Activated CD4-positive, alpha-beta memory T cell treated with anti-CD3 and anti-CD28 coated beads for 36 hours (primary cell): ENCODE measurements at regions not wholly inside any gene's neighbourhood (a gene's known extent, or its start where the extent isn't known, plus 50 kb on each side); places are given as distances from the start of the nearest gene placed in this dataset.

ENCODE experiments used
- CTCF ChIA-PET: fragments of 350-600 bp; sonication (Branson Sonifier 250); formaldehyde crosslinking; loops from one replicate; lab custom pipeline; 2021; ENCODE audit warnings: antibody characterized with exemption, inconsistent platforms; lab: Charles Lee
- POLR2A ChIA-PET: fragments of 350-600 bp; sonication (Branson Sonifier 250); formaldehyde crosslinking; loops from one replicate; lab custom pipeline; 2021; ENCODE audit warnings: antibody characterized with exemption; lab: Charles Lee
- DNase-seq: peaks from one replicate; pipeline ENCODE4 v3.0.0-alpha.2; 2020
- H3K27ac Mint-ChIP-seq: one replicate; pipeline ENCODE4 v1.8.0; 2021; ENCODE audit warnings: mixed read lengths
- H3K27me3 Mint-ChIP-seq: one replicate; pipeline ENCODE4 v1.8.0; 2021; ENCODE audit warnings: mixed read lengths
- H3K36me3 Mint-ChIP-seq: one replicate; pipeline ENCODE4 v1.8.0; 2021; ENCODE audit warnings: mixed read lengths
- H3K4me1 Mint-ChIP-seq: one replicate; pipeline ENCODE4 v1.8.0; 2021; ENCODE audit warnings: low read depth, mixed read lengths
- H3K4me3 Mint-ChIP-seq: one replicate; pipeline ENCODE4 v1.8.0; 2021; ENCODE audit warnings: mild to moderate bottlenecking, mixed read lengths
- H3K9me3 Mint-ChIP-seq: one replicate; pipeline ENCODE4 v1.8.0; 2021; ENCODE audit warnings: mixed read lengths
- intact Hi-C: fragments of 100-400 bp; cut with micrococcal nuclease; formaldehyde crosslinking; loops from one replicate; pipeline ENCODE4 v1.15.1; 2023

DNA sequence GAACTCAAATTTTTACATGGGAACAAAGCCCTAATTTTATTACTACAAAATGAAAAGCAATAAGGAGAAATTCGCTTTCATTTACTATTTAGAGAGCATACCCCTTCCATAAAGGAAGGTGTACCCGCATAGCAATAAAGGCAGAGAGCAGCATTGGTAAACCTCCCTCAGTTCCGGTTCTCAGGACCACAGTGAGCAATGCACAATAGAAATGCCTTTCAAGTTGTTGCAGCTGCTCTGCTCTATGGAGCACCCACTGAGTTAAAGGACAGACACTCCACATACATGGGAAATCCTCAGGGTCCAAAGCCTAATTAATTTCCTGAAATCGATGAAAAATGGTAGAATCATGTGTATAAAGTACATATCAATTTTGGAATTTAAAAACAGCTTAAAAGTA lies 89.9 kb upstream of the MPDZ start:
- Mint-ChIP-seq H3K4me1 (no peaks in the 10 kb centered on the region), H3K27ac (no peak overlapping the region), H3K36me3 (no peaks in the 10 kb centered on the region), H3K9me3 (no peaks in the 10 kb centered on the region), H3K27me3 (no peaks in the 10 kb centered on the region), H3K4me3 (no peak overlapping the region)
- intact Hi-C loops: no loop called here
- DNase-seq: no peak
- CTCF ChIA-PET: no interaction called here
- POLR2A ChIA-PET: no interaction called here

DNA sequence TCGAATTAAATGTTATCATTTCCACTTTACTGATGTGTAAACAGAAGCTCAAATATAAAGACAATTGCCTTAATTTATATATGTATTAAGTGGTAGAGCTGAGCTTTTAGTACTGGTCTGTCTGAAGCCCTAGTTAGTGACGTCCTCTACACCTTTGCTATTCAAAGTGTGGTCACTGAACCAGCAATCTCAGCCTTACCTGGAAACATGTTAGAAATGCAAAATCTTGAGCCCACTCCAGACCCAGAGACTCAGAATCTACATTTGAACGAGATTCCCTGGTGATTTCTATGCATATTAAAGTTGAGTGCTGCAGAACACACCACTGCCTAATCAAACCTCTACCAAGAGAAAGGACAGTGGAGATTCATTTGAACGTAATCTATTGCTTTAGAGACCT lies 88.3 kb upstream of the MPDZ start:
- Mint-ChIP-seq H3K4me3 (no peak overlapping the region), H3K27me3 (no peaks in the 10 kb centered on the region), H3K36me3 (no peaks in the 10 kb centered on the region), H3K4me1 (no peaks in the 10 kb centered on the region), H3K27ac (no peak overlapping the region), H3K9me3 (no peaks in the 10 kb centered on the region)
- intact Hi-C loops: no loop called here
- POLR2A ChIA-PET: no interaction called here
- no peak for DNase-seq
- CTCF ChIA-PET: no interaction called here

DNA sequence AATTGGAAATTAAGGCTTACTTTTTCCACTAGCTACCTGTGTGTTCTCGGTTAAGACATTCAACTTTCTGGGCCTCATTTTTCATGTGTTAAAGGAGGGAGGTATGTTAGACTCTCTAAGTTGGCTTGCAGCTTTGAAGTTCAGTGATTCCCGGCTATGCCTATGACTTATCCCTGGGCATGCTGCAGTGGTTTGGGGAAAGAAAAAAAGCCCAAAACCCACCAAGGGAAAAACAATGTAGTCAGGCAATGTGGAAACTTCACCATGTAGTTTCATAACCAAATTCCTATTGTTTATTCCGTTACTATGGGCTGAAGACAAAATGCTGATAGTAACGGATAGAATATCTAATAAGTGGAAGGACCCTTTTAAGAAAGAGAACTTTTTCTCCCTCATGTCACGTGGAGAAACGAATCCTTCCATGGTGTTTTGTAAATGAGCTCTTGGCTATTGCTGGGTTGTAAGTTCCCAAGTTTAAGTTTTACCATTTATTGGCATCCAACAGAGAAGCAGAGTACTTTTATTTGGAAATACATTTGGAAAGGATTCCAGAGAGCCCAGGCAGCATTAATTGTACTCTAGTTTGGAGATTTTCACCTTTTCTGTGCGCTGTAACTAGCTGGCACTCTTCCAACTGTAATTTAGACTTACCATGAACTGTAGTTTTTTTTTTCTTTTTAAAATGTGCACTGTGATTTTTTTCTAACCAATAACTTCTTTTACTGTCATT lies 84.9 kb upstream of the MPDZ start:
- ChIA-PET POLR2A (no interaction called here), CTCF (no interaction called here)
- no peak overlapping the region for H3K27ac Mint-ChIP-seq
- H3K4me1 Mint-ChIP-seq: no peaks in the 10 kb centered on the region
- H3K27me3 Mint-ChIP-seq: no peaks in the 10 kb centered on the region
- no peaks in the 10 kb centered on the region for H3K36me3 Mint-ChIP-seq
- no peaks in the 10 kb centered on the region for H3K9me3 Mint-ChIP-seq
- no peak overlapping the region for H3K4me3 Mint-ChIP-seq
- intact Hi-C loops: no loop called here
- no peak for DNase-seq

DNA sequence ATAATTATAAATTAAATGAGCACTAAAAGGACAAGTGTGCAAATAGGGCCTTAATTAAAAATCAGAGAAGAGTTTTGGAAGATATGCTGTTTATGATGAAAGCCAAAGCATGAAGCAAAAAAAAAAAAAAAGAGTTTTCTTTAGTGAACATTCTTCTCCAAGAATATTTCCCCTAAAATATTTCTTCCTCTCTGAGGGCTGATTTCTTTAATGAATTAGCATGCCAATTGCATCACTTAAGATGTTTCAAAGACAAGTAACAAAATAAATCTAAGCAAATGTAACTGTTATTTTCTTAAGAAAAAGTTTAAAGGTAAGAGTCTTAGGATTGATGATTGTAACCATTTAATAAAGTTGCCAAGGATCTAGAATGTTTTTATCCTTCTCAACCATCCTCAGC lies 81.6 kb upstream of the MPDZ start:
- POLR2A ChIA-PET: no interaction called here
- CTCF ChIA-PET: no interaction called here
- H3K27ac Mint-ChIP-seq: no peak overlapping the region
- no peaks in the 10 kb centered on the region for H3K36me3 Mint-ChIP-seq
- intact Hi-C loops: no loop called here
- no peaks in the 10 kb centered on the region for H3K9me3 Mint-ChIP-seq
- no peaks in the 10 kb centered on the region for H3K27me3 Mint-ChIP-seq
- H3K4me1 Mint-ChIP-seq: no peaks in the 10 kb centered on the region
- H3K4me3 Mint-ChIP-seq: no peak overlapping the region
- no peak for DNase-seq

DNA sequence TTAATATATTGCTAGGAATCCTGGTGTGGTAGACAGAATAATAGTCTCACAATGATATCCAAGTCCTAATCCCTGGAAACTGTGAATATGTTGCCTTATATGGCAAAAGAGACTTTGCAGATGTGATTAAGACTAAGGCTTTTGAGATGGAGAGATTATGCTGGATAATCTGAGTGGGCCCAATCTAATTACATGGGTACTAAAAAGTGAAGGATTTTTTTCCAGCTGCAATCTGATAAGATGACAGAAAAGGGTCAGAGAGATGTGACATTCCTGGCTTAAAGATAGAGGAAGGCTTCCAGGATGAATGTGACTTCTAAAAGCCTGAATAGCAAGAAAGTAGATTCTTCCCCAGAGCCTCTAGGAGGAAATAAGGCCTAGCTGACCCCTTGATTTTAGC lies 80.7 kb upstream of the MPDZ start:
- ChIA-PET POLR2A (no interaction called here), CTCF (interaction anchor here (0.6 kb wide), 1 partner anchor 135 kb away, joined by 3 read pairs; no protein-coding TSS in a partner anchor)
- no peaks in the 10 kb centered on the region for H3K9me3 Mint-ChIP-seq
- no peak overlapping the region for H3K4me3 Mint-ChIP-seq
- intact Hi-C loops: no loop called here
- no peaks in the 10 kb centered on the region for H3K27me3 Mint-ChIP-seq
- H3K27ac Mint-ChIP-seq: no peak overlapping the region
- H3K36me3 Mint-ChIP-seq: no peaks in the 10 kb centered on the region
- no peaks in the 10 kb centered on the region for H3K4me1 Mint-ChIP-seq
- DNase-seq: no peak

DNA sequence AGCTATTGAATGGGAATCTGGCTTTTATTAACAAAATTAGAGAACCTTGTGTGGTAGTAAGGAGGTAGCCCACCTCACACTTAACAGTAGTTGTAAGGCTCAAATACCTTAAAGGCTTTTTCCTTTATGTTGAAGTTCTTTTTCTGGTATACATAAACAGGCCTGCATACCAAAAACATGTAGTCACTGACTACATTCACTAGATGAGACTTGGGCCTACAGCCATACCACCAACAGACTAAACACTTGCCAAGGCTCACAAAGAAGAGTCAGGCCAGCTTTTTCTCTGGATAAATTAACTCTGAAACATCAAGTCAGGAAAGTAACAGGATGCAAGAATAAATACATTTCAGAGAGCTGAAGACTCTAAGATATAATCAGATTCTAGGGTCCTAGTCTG lies 78.6 kb upstream of the MPDZ start:
- no peak for DNase-seq
- no peaks in the 10 kb centered on the region for H3K4me1 Mint-ChIP-seq
- CTCF ChIA-PET: no interaction called here
- no peaks in the 10 kb centered on the region for H3K36me3 Mint-ChIP-seq
- H3K27ac Mint-ChIP-seq: no peak overlapping the region
- intact Hi-C loops: no loop called here
- H3K9me3 Mint-ChIP-seq: no peaks in the 10 kb centered on the region
- no peaks in the 10 kb centered on the region for H3K27me3 Mint-ChIP-seq
- POLR2A ChIA-PET: no interaction called here
- H3K4me3 Mint-ChIP-seq: no peak overlapping the region

DNA sequence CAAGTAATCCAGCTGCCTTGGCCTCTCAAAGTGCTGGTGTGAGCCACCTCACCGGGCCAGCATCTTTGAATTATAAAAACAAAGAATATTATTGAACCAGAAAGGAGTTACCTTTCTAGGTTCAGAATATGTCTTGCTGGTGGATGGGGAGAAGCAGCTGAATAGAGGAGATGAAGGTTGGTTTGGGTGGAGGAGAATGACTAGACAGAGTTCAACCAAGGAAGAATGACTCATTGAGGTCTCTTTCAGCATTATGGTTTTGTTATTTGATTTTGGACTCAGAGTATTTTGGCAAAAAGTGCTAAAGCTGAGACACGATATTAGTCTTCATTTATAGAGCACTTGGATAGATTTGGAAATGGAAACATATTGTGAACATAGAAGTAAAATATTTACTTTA lies 75.2 kb upstream of the MPDZ start:
- CTCF ChIA-PET: no interaction called here
- Mint-ChIP-seq H3K9me3 (no peaks in the 10 kb centered on the region), H3K27me3 (no peaks in the 10 kb centered on the region), H3K4me3 (no peak overlapping the region), H3K36me3 (no peaks in the 10 kb centered on the region), H3K27ac (no peak overlapping the region), H3K4me1 (no peaks in the 10 kb centered on the region)
- DNase-seq: no peak
- POLR2A ChIA-PET: no interaction called here
- intact Hi-C loops: loop anchor here (5.0 kb wide), 1 partner anchor 998 kb away; no protein-coding TSS in a partner anchor

DNA sequence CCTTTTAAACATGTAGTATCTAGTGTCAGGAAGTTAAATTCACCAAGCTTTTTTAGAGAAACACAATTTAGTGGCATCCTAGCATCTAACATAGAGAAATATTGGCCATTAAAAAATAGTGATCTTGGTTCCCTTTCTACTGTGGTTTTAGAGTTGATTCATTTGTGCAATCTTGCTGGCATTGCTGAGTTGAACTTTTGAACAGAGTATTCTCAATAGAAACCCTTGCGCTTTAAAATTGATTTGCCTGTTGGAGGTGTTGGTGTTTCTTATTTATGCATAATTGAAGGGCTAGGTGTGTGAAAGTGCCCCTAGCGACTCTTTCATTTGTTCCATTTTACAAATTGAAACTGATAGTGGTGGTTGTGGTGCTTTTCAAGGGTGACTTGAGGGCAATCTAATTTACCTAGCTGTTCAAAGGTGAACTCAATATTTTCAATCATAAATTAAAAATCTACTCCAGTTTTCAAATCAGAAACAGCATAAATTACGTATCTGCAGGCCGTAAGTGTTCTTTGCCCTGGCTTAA lies 73.0 kb upstream of the MPDZ start:
- intact Hi-C loops: loop anchor here (5.0 kb wide), 1 partner anchor 1000 kb away; no protein-coding TSS in a partner anchor
- H3K27ac Mint-ChIP-seq: no peak overlapping the region
- ChIA-PET POLR2A (no interaction called here), CTCF (no interaction called here)
- no peak overlapping the region for H3K4me3 Mint-ChIP-seq
- no peaks in the 10 kb centered on the region for H3K36me3 Mint-ChIP-seq
- no peaks in the 10 kb centered on the region for H3K9me3 Mint-ChIP-seq
- no peaks in the 10 kb centered on the region for H3K4me1 Mint-ChIP-seq
- H3K27me3 Mint-ChIP-seq: no peaks in the 10 kb centered on the region
- DNase-seq: no peak

DNA sequence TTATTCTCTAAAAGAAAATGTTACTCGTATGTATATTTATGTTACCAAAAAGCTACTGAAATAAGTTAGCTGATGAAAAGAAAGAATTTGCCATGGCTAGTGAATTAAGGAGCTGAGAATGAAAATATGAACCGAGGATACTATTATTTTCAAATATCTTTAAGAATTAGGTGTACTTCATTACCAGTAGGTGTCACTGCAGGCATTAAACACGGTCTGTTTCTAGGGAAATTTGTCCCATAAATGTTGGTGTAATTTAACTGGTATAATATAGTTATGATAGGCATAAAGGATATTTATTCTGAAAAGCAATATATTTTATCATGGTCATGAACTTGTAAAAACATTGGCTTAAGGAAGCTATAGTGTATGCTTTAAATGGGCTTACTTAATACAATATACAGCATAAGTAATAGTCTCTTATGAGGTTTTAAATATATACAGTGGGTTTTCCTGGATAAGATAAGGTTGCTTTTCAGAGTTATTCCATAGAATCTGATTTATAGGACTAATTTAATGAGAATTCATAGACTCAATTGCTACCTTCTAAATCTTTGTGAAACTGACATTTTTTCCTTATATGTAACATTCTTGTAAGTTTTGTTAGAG lies 72.4 kb upstream of the MPDZ start:
- no peaks in the 10 kb centered on the region for H3K9me3 Mint-ChIP-seq
- POLR2A ChIA-PET: no interaction called here
- no peaks in the 10 kb centered on the region for H3K36me3 Mint-ChIP-seq
- CTCF ChIA-PET: interaction anchor here (1.1 kb wide), 1 partner anchor 1002 kb away, joined by 3 read pairs; no protein-coding TSS in a partner anchor
- H3K4me1 Mint-ChIP-seq: no peaks in the 10 kb centered on the region
- H3K27ac Mint-ChIP-seq: no peak overlapping the region
- no peaks in the 10 kb centered on the region for H3K27me3 Mint-ChIP-seq
- H3K4me3 Mint-ChIP-seq: no peak overlapping the region
- no peak for DNase-seq
- intact Hi-C loops: loop anchor here (5.0 kb wide), 1 partner anchor 1000 kb away; no protein-coding TSS in a partner anchor

DNA sequence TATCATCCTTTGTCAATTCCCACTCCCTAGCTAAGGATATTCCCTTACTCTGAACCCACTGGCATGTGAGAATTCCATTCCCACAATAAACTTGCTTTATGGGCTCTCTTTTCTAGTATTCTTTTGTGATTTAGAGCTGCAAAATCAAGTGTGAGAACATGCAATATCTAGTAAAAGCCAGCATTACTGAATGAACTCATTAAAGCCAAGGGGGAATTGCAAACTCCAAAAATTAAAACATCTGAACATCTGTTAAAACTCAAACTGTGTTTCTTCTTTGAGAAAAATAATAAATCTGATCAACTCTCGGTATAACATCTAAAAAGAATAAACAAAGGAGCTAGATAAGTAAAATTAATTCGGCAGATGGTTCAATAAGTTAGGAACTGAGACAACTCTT lies 53.1 kb upstream of the MPDZ start:
- Mint-ChIP-seq H3K27me3 (no peaks in the 10 kb centered on the region), H3K36me3 (no peaks in the 10 kb centered on the region), H3K4me3 (no peak overlapping the region), H3K4me1 (no peaks in the 10 kb centered on the region), H3K9me3 (peaks cover 2% of the 10 kb centered on the region), H3K27ac (no peak overlapping the region)
- ChIA-PET POLR2A (no interaction called here), CTCF (no interaction called here)
- intact Hi-C loops: no loop called here
- no peak for DNase-seq

DNA sequence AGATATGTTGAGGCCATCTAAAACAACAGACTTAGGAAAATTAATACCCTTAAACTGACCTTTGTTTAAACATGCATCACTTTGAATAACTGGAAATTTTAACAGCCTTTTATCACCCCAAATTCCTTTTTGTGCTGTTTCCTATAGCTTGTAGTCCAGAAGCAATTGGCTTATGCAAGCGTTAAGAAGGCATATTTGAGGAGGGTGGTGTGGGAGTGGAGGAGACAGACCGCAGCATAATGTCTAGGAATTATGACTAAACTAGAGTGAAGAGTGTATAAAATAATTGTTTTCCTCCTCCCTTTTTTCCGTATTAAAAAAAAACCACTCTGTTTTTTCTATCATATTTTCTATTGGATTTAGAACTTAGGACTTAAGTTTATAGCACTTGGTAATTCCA lies 51.8 kb upstream of the MPDZ start:
- H3K4me1 Mint-ChIP-seq: no peaks in the 10 kb centered on the region
- no peak overlapping the region for H3K27ac Mint-ChIP-seq
- H3K9me3 Mint-ChIP-seq: peaks cover 2% of the 10 kb centered on the region
- CTCF ChIA-PET: no interaction called here
- no peak for DNase-seq
- no peaks in the 10 kb centered on the region for H3K36me3 Mint-ChIP-seq
- H3K27me3 Mint-ChIP-seq: no peaks in the 10 kb centered on the region
- intact Hi-C loops: no loop called here
- POLR2A ChIA-PET: no interaction called here
- no peak overlapping the region for H3K4me3 Mint-ChIP-seq

DNA sequence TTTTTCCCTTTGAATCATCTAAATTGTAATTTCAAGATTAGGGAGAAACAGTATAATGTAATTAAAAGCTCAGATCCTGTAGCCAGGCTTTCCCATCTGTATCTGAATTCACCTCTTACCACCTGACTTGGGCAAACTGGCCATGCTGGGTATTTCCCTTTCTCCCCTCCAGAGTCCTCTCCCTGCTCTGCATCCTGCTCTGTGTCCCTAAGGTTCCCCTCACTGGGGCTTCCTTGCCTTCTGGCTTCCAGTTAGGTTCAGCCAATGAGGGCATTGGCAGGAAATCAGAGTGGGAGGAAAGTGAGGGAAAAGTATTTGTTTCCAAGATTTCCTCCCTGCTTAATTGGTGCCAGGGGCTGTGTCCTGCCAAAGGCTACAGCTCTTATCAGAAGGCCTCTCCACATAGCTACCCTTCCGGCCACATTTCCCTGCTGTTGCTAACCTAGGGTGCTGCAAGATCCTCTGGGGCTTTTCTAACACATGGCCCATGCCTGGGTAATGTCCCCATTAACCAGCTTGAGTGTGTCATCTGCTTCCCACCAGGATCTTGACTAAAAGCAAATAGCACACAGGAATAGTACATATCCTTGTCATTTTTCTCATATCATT lies 51.0 kb upstream of the MPDZ start:
- H3K4me1 Mint-ChIP-seq: no peaks in the 10 kb centered on the region
- no peaks in the 10 kb centered on the region for H3K27me3 Mint-ChIP-seq
- H3K9me3 Mint-ChIP-seq: peaks cover 2% of the 10 kb centered on the region
- H3K36me3 Mint-ChIP-seq: no peaks in the 10 kb centered on the region
- intact Hi-C loops: no loop called here
- no peak for DNase-seq
- no peak overlapping the region for H3K27ac Mint-ChIP-seq
- H3K4me3 Mint-ChIP-seq: no peak overlapping the region
- POLR2A ChIA-PET: no interaction called here
- CTCF ChIA-PET: no interaction called here
